OCI-LY3 (cell line): ENCODE measurements at regions not wholly inside any gene's neighbourhood (a gene's known extent, or its start where the extent isn't known, plus 50 kb on each side); places are given as distances from the start of the nearest gene placed in this dataset.

ENCODE experiments used
- CTCF ChIP-seq: fragments of 200-600, 300-600 bp; sonication (generic); IDR thresholded peaks from 2 replicates; pipeline ENCODE4 v1.5.1; 2014; ENCODE audit warnings: antibody characterized with exemption, low read length, low read depth
- EZH2phosphoT487 ChIP-seq: fragments of 200-600 bp; shearing (Covaris generic); IDR thresholded peaks from 2 replicates; pipeline ENCODE4 v1.6.1; 2018; ENCODE audit warnings: antibody characterized with exemption, mixed run types, low read depth

GRCh38 chr2:206886696-206887095 is 52.6 kb upstream of the CPO start:
- TF ChIP-seq CTCF, result no peak
- no peak for TF ChIP-seq EZH2phosphoT487
